ENCODE measurements at regions not wholly inside any gene's neighbourhood (a gene's known extent, or its start where the extent isn't known, plus 50 kb on each side); places are given as distances from the start of the nearest gene placed in this dataset.

GRCh38 chr4:145315811-145316225 is 135.4 kb upstream of the OTUD4 start:
- no peak overlapping the region for H3K27ac ChIP-seq (ENCODE audit: low read depth in 1 of 2, low read length in 2 of 2)
- H3K9me3 ChIP-seq (ENCODE audit: control insufficient read depth, low read length): peaks cover 2% of the 10 kb centered on the region
- DNase-seq (no peak), ATAC-seq (ENCODE audit: low FRiP score) (no peak)
- no peaks in the 10 kb centered on the region for H3K36me3 ChIP-seq (ENCODE audit: control insufficient read depth in 1 of 2, insufficient read depth in 2 of 2, low read length in 1 of 2)
- intact Hi-C loops (cut with DNase I): no loop called here
- H3K27me3 ChIP-seq (ENCODE audit: control insufficient read depth in 1 of 2, insufficient read depth in 2 of 2, low read length in 1 of 2): no peaks in the 10 kb centered on the region
- no peaks in the 10 kb centered on the region for H3K4me1 ChIP-seq (ENCODE audit: control insufficient read depth in 1 of 2, insufficient read depth in 2 of 2, low read length in 2 of 2)
- H3K4me3 ChIP-seq (ENCODE audit: low read length in 2 of 2): no peak overlapping the region

- WGBS, 2 donors: 46 to 57% methylated on average over 3 of the region's 3 CpGs
- Histone ChIP-seq H3K4me3 (ENCODE audit: low read length in 2 of 2) (no peak overlapping the region), H3K27ac (ENCODE audit: low read depth in 1 of 2, low read length in 2 of 2) (no peak overlapping the region), H3K36me3 (ENCODE audit: control insufficient read depth in 1 of 2, insufficient read depth in 2 of 2, low read length in 1 of 2) (no peaks in the 10 kb centered on the region), H3K9me3 (ENCODE audit: control insufficient read depth, low read length) (peaks cover 1% of the 10 kb centered on the region), H3K27me3 (ENCODE audit: control insufficient read depth in 1 of 2, insufficient read depth in 2 of 2, low read length in 1 of 2) (no peaks in the 10 kb centered on the region), H3K4me1 (ENCODE audit: control insufficient read depth in 1 of 2, insufficient read depth in 2 of 2, low read length in 2 of 2) (no peaks in the 10 kb centered on the region)
- DNase-seq: no peak
- intact Hi-C loops (cut with DNase I): no loop called here
- no peak for ATAC-seq (ENCODE audit: low FRiP score)
Observed at GRCh38 chr4:145308598-145308997, 128.2 kb upstream of the OTUD4 start.

GRCh38 chr4:145307763-145308430 is 127.5 kb upstream of the OTUD4 start:
- intact Hi-C loops (cut with DNase I): no loop called here
- no peaks in the 10 kb centered on the region for H3K4me1 ChIP-seq (ENCODE audit: control insufficient read depth in 1 of 2, insufficient read depth in 2 of 2, low read length in 2 of 2)
- no peaks in the 10 kb centered on the region for H3K27me3 ChIP-seq (ENCODE audit: control insufficient read depth in 1 of 2, insufficient read depth in 2 of 2, low read length in 1 of 2)
- ATAC-seq (ENCODE audit: low FRiP score) (no peak), DNase-seq (no peak)
- H3K27ac ChIP-seq (ENCODE audit: low read depth in 1 of 2, low read length in 2 of 2): no peak overlapping the region
- whole genome bisulfite sequencing, 2 donors: 72 to 77% methylated on average over 4 of the region's 4 CpGs
- no peak overlapping the region for H3K4me3 ChIP-seq (ENCODE audit: low read length in 2 of 2)
- H3K9me3 ChIP-seq (ENCODE audit: control insufficient read depth, low read length): peaks cover 1% of the 10 kb centered on the region
- H3K36me3 ChIP-seq (ENCODE audit: control insufficient read depth in 1 of 2, insufficient read depth in 2 of 2, low read length in 1 of 2): no peaks in the 10 kb centered on the region

GRCh38 chr4:145307120-145307519 is 126.7 kb upstream of the OTUD4 start:
- H3K9me3 ChIP-seq (ENCODE audit: control insufficient read depth, low read length): peaks cover 1% of the 10 kb centered on the region
- no peak overlapping the region for H3K27ac ChIP-seq (ENCODE audit: low read depth in 1 of 2, low read length in 2 of 2)
- no peaks in the 10 kb centered on the region for H3K36me3 ChIP-seq (ENCODE audit: control insufficient read depth in 1 of 2, insufficient read depth in 2 of 2, low read length in 1 of 2)
- 67 to 77% methylated on average over 1 of the region's 1 CpG for WGBS, 2 donors
- H3K4me1 ChIP-seq (ENCODE audit: control insufficient read depth in 1 of 2, insufficient read depth in 2 of 2, low read length in 2 of 2): no peaks in the 10 kb centered on the region
- ATAC-seq (ENCODE audit: low FRiP score): no peak
- intact Hi-C loops (cut with DNase I): no loop called here
- no peak for DNase-seq
- H3K27me3 ChIP-seq (ENCODE audit: control insufficient read depth in 1 of 2, insufficient read depth in 2 of 2, low read length in 1 of 2): no peaks in the 10 kb centered on the region
- no peak overlapping the region for H3K4me3 ChIP-seq (ENCODE audit: low read length in 2 of 2)

GRCh38 chr4:145302725-145303124 is 122.3 kb upstream of the OTUD4 start:
- Histone ChIP-seq H3K4me1 (ENCODE audit: control insufficient read depth in 1 of 2, insufficient read depth in 2 of 2, low read length in 2 of 2) (no peaks in the 10 kb centered on the region), H3K27me3 (ENCODE audit: control insufficient read depth in 1 of 2, insufficient read depth in 2 of 2, low read length in 1 of 2) (no peaks in the 10 kb centered on the region), H3K36me3 (ENCODE audit: control insufficient read depth in 1 of 2, insufficient read depth in 2 of 2, low read length in 1 of 2) (no peaks in the 10 kb centered on the region), H3K27ac (ENCODE audit: low read depth in 1 of 2, low read length in 2 of 2) (no peak overlapping the region), H3K4me3 (ENCODE audit: low read length in 2 of 2) (no peak overlapping the region), H3K9me3 (ENCODE audit: control insufficient read depth, low read length) (peaks cover 1% of the 10 kb centered on the region)
- no peak for ATAC-seq (ENCODE audit: low FRiP score)
- intact Hi-C loops (cut with DNase I): no loop called here
- 81 to 82% methylated on average over 3 of the region's 3 CpGs for WGBS, 2 donors
- no peak for DNase-seq

- H3K27ac ChIP-seq (ENCODE audit: low read depth in 1 of 2, low read length in 2 of 2): no peak overlapping the region
- H3K4me3 ChIP-seq (ENCODE audit: low read length in 2 of 2): no peak overlapping the region
- ATAC-seq (ENCODE audit: low FRiP score) (no peak), DNase-seq (no peak)
- H3K27me3 ChIP-seq (ENCODE audit: control insufficient read depth in 1 of 2, insufficient read depth in 2 of 2, low read length in 1 of 2): no peaks in the 10 kb centered on the region
- peaks cover 0 to 2% of the 10 kb centered on the region in 2 donors for H3K36me3 ChIP-seq (ENCODE audit: control insufficient read depth in 1 of 2, insufficient read depth in 2 of 2, low read length in 1 of 2)
- no peaks in the 10 kb centered on the region for H3K4me1 ChIP-seq (ENCODE audit: control insufficient read depth in 1 of 2, insufficient read depth in 2 of 2, low read length in 2 of 2)
- peaks cover 1% of the 10 kb centered on the region for H3K9me3 ChIP-seq (ENCODE audit: control insufficient read depth, low read length)
- 96 to 97% methylated on average over 4 of the region's 4 CpGs for WGBS, 2 donors
- intact Hi-C loops (cut with DNase I): no loop called here
Observed at GRCh38 chr4:145301386-145302080, 121.1 kb upstream of the OTUD4 start.

GRCh38 chr4:145299380-145300076 is 119.1 kb upstream of the OTUD4 start:
- DNase-seq: no peak
- no peak for ATAC-seq (ENCODE audit: low FRiP score)
- Histone ChIP-seq H3K27ac (ENCODE audit: low read depth in 1 of 2, low read length in 2 of 2) (no peak overlapping the region), H3K36me3 (ENCODE audit: control insufficient read depth in 1 of 2, insufficient read depth in 2 of 2, low read length in 1 of 2) (peaks cover 0 to 2% of the 10 kb centered on the region in 2 donors), H3K4me3 (ENCODE audit: low read length in 2 of 2) (no peak overlapping the region), H3K4me1 (ENCODE audit: control insufficient read depth in 1 of 2, insufficient read depth in 2 of 2, low read length in 2 of 2) (no peaks in the 10 kb centered on the region), H3K9me3 (ENCODE audit: control insufficient read depth, low read length) (no peaks in the 10 kb centered on the region), H3K27me3 (ENCODE audit: control insufficient read depth in 1 of 2, insufficient read depth in 2 of 2, low read length in 1 of 2) (peaks cover 0 to 1% of the 10 kb centered on the region in 2 donors)
- intact Hi-C loops (cut with DNase I): no loop called here
- WGBS, 2 donors: 40 to 52% methylated on average over 5 of the region's 5 CpGs

GRCh38 chr4:145298885-145299284 is 118.5 kb upstream of the OTUD4 start:
- WGBS, 2 donors: 55 to 62% methylated on average over 2 of the region's 2 CpGs
- no peak for ATAC-seq (ENCODE audit: low FRiP score)
- Histone ChIP-seq H3K27ac (ENCODE audit: low read depth in 1 of 2, low read length in 2 of 2) (no peak overlapping the region), H3K9me3 (ENCODE audit: control insufficient read depth, low read length) (no peaks in the 10 kb centered on the region), H3K4me3 (ENCODE audit: low read length in 2 of 2) (no peak overlapping the region), H3K4me1 (ENCODE audit: control insufficient read depth in 1 of 2, insufficient read depth in 2 of 2, low read length in 2 of 2) (no peaks in the 10 kb centered on the region), H3K36me3 (ENCODE audit: control insufficient read depth in 1 of 2, insufficient read depth in 2 of 2, low read length in 1 of 2) (peaks cover 0 to 2% of the 10 kb centered on the region in 2 donors), H3K27me3 (ENCODE audit: control insufficient read depth in 1 of 2, insufficient read depth in 2 of 2, low read length in 1 of 2) (peaks cover 0 to 1% of the 10 kb centered on the region in 2 donors)
- intact Hi-C loops (cut with DNase I): no loop called here
- DNase-seq: no peak

- ATAC-seq (ENCODE audit: low FRiP score): no peak
- H3K4me1 ChIP-seq (ENCODE audit: control insufficient read depth in 1 of 2, insufficient read depth in 2 of 2, low read length in 2 of 2): no peaks in the 10 kb centered on the region
- H3K27me3 ChIP-seq (ENCODE audit: control insufficient read depth in 1 of 2, insufficient read depth in 2 of 2, low read length in 1 of 2): peaks cover 0 to 1% of the 10 kb centered on the region in 2 donors
- no peak overlapping the region for H3K27ac ChIP-seq (ENCODE audit: low read depth in 1 of 2, low read length in 2 of 2)
- H3K9me3 ChIP-seq (ENCODE audit: control insufficient read depth, low read length): no peaks in the 10 kb centered on the region
- H3K4me3 ChIP-seq (ENCODE audit: low read length in 2 of 2): no peak overlapping the region
- H3K36me3 ChIP-seq (ENCODE audit: control insufficient read depth in 1 of 2, insufficient read depth in 2 of 2, low read length in 1 of 2): peaks cover 0 to 2% of the 10 kb centered on the region in 2 donors
- intact Hi-C loops (cut with DNase I): no loop called here
- DNase-seq: no peak
Observed at GRCh38 chr4:145297556-145297955, 117.2 kb upstream of the OTUD4 start.
